A549 (cell line): ENCODE measurements at regions not wholly inside any gene's neighbourhood (a gene's known extent, or its start where the extent isn't known, plus 50 kb on each side); places are given as distances from the start of the nearest gene placed in this dataset.

Experiments
- JUNB ChIP-seq: fragments of >200 bp; sonication (Bioruptor Twin); formaldehyde crosslinking; IDR thresholded peaks from 2 replicates; pipeline ENCODE4 v1.6.1; 2016
- MAFK ChIP-seq: fragments of 450-650 bp; IDR thresholded peaks from 2 replicates; pipeline ENCODE4 v1.6.1; 2014; ENCODE audit not compliant: partially characterized antibody
- MYC ChIP-seq: IDR thresholded peaks from 2 replicates; pipeline ENCODE4 v1.6.1; 2012; ENCODE audit warnings: mild to moderate bottlenecking, inconsistent platforms, low read length, improper control_type of control experiment, borderline replicate concordance
- NPAS2 ChIP-seq: fragments of 250-450 bp; sonication (Bioruptor Pico); IDR thresholded peaks from 2 replicates; pipeline ENCODE4 v1.8.0; 2022; ENCODE audit warnings: mild to moderate bottlenecking, moderate library complexity, borderline replicate concordance
- PHF8 ChIP-seq: fragments of 200-600 bp; sonication (generic); IDR thresholded peaks from 2 replicates; pipeline ENCODE4 v1.6.1; 2016; ENCODE audit warnings: low read depth, mild to moderate bottlenecking, antibody characterized with exemption, moderate library complexity, borderline replicate concordance
- POLR2A ChIP-seq: IDR thresholded peaks from 2 replicates; pipeline ENCODE4 v1.6.1; 2012; ENCODE audit warnings: mild to moderate bottlenecking, low read length
- RNF2 ChIP-seq: fragments of 200-600 bp; sonication (generic); IDR thresholded peaks from 2 replicates; pipeline ENCODE4 v1.6.1; 2016; ENCODE audit warnings: low read depth, mild to moderate bottlenecking, antibody characterized with exemption, moderate library complexity, borderline replicate concordance
- SREBF2 ChIP-seq: fragments of 450-650 bp; IDR thresholded peaks from 2 replicates; pipeline ENCODE4 v1.6.1; 2014; ENCODE audit warnings: mild to moderate bottlenecking, moderate library complexity
- ZFP36 ChIP-seq: fragments of 450-650 bp; IDR thresholded peaks from 2 replicates; pipeline ENCODE4 v1.6.1; 2014; ENCODE audit warnings: borderline replicate concordance; ENCODE audit not compliant: partially characterized antibody
- TF ChIP-seq, protein P1 (sequence below): fragments of >200 bp; sonication (Bioruptor Twin); formaldehyde crosslinking; IDR thresholded peaks from 3 replicates; pipeline ENCODE4 v1.5.1; 2016

DNA sequence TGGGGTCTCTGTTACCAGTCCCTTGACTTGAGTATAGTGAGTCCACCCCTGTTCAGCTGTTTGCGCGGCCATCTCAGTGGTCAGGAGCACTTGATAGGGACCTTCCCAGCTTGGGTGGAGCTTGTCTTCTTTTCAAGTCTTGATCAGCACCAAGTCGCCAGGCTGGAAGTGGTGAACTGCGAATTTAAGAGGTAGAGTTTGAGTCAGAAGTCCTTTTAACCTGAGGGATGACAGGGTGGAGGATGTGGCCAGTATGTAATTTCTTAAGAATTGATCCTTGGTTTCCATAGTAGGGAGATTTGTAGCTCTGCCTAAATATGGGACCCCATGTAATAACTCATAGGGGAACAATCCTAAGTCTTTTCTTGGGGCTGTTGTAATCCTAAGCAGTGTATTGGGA is 86.3 kb upstream of the XCR1 start:
- TF ChIP-seq POLR2A (no peak), JUNB (no peak), SREBF2 (no peak), MAFK (no peak), MYC (no peak), NPAS2 (CRISPR knock-in tag) (no peak), RNF2 (no peak), ZFP36 (no peak), PHF8 (no peak)
- TF ChIP-seq, protein P1, sequence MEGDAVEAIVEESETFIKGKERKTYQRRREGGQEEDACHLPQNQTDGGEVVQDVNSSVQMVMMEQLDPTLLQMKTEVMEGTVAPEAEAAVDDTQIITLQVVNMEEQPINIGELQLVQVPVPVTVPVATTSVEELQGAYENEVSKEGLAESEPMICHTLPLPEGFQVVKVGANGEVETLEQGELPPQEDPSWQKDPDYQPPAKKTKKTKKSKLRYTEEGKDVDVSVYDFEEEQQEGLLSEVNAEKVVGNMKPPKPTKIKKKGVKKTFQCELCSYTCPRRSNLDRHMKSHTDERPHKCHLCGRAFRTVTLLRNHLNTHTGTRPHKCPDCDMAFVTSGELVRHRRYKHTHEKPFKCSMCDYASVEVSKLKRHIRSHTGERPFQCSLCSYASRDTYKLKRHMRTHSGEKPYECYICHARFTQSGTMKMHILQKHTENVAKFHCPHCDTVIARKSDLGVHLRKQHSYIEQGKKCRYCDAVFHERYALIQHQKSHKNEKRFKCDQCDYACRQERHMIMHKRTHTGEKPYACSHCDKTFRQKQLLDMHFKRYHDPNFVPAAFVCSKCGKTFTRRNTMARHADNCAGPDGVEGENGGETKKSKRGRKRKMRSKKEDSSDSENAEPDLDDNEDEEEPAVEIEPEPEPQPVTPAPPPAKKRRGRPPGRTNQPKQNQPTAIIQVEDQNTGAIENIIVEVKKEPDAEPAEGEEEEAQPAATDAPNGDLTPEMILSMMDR: no peak
